ENCODE measurements at regions not wholly inside any gene's neighbourhood (a gene's known extent, or its start where the extent isn't known, plus 50 kb on each side); places are given as distances from the start of the nearest gene placed in this dataset.

GRCh38 chr20:57900226-57900905 is 190.6 kb upstream of the PMEPA1 start:
- TF ChIP-seq, protein P1, sequence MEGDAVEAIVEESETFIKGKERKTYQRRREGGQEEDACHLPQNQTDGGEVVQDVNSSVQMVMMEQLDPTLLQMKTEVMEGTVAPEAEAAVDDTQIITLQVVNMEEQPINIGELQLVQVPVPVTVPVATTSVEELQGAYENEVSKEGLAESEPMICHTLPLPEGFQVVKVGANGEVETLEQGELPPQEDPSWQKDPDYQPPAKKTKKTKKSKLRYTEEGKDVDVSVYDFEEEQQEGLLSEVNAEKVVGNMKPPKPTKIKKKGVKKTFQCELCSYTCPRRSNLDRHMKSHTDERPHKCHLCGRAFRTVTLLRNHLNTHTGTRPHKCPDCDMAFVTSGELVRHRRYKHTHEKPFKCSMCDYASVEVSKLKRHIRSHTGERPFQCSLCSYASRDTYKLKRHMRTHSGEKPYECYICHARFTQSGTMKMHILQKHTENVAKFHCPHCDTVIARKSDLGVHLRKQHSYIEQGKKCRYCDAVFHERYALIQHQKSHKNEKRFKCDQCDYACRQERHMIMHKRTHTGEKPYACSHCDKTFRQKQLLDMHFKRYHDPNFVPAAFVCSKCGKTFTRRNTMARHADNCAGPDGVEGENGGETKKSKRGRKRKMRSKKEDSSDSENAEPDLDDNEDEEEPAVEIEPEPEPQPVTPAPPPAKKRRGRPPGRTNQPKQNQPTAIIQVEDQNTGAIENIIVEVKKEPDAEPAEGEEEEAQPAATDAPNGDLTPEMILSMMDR (IDR thresholded peaks at IDR 0.05; ENCODE audit: insufficient read depth, low read length, poor library complexity, severe bottlenecking): no peak
- no peak for TF ChIP-seq EZH2phosphoT487 (conservative IDR thresholded peaks at IDR 0.05; ENCODE audit: low read length)
